Testis (tissue), 2 donors: ENCODE measurements at regions not wholly inside any gene's neighbourhood (a gene's known extent, or its start where the extent isn't known, plus 50 kb on each side); places are given as distances from the start of the nearest gene placed in this dataset.

Experiments used
- DNase-seq: peaks from one replicate; pipeline ENCODE4 v3.0.0-alpha.2; 2019
- H3K27ac ChIP-seq, 2 donors: fragments of 200-600 bp; sonication (generic); one replicate each; pipeline ENCODE4 v1.5.1; 2019
- H3K27me3 ChIP-seq: fragments of 200-600 bp; sonication (generic); one replicate; pipeline ENCODE4 v1.5.1; 2019
- H3K36me3 ChIP-seq: fragments of 200-600 bp; sonication (generic); one replicate; pipeline ENCODE4 v1.5.1; 2017; ENCODE audit warnings: low read depth; ENCODE audit errors: missing control alignments
- H3K4me1 ChIP-seq: fragments of 200-600 bp; sonication (generic); one replicate; pipeline ENCODE4 v1.5.1; 2019
- H3K4me3 ChIP-seq, 2 donors: fragments of 200-600 bp; sonication (generic); one replicate each; pipeline ENCODE4 v1.5.1; 2017 to 2019
- H3K9me3 ChIP-seq: fragments of 200-600 bp; sonication (generic); one replicate; pipeline ENCODE4 v1.5.1; 2017
- CTCF ChIP-seq, 3 experiments: fragments of 450-650 bp in 2 of 3; fragments of 200-600 bp in 1 of 3; sonication (generic) in 1 of 3; IDR thresholded peaks; one replicate each; pipeline ENCODE4 v1.5.1; 2016 to 2019; ENCODE audit warnings: antibody characterized with exemption in 3 of 3, mild to moderate bottlenecking in 2 of 3, moderate library complexity in 1 of 3
- POLR2A ChIP-seq: fragments of 450-650 bp; IDR thresholded peaks from one replicate; pipeline ENCODE4 v1.6.1; 2017; ENCODE audit warnings: antibody characterized with exemption, mild to moderate bottlenecking, moderate library complexity
- WGBS, 2 donors: methylation state at CpG; one replicate each; pipeline ENCODE4 v1.1.5; 2018; 5-methylcytosine and 5-hydroxymethylcytosine counted together
- intact Hi-C: fragments of 100-400 bp; cut with DNase I; formaldehyde crosslinking; loops from one replicate; pipeline ENCODE4 v1.15.1; 2023; ENCODE audit warnings: low total_unique reads

GRCh38 chr12:125794401-125794800 lies 729.2 kb downstream of the AACS start:
- no peaks in the 10 kb centered on the region for H3K9me3 ChIP-seq
- TF ChIP-seq CTCF (IDR thresholded peaks at IDR 0.05), result no peak
- TF ChIP-seq POLR2A, result no peak
- no peaks in the 10 kb centered on the region for H3K4me1 ChIP-seq
- 62 to 71% methylated on average over 3 of the region's 3 CpGs for WGBS, 2 donors
- no peak overlapping the region for H3K4me3 ChIP-seq
- H3K27ac ChIP-seq, result no peak overlapping the region
- H3K36me3 ChIP-seq, result no peaks in the 10 kb centered on the region
- H3K27me3 ChIP-seq, result no peaks in the 10 kb centered on the region
- intact Hi-C loops, result no loop called here
- no peak for DNase-seq

GRCh38 chr12:125797421-125798175 lies 732.4 kb downstream of the AACS start:
- 76 to 83% methylated on average over 4 of the region's 4 CpGs for WGBS, 2 donors
- H3K4me1 ChIP-seq, result no peaks in the 10 kb centered on the region
- TF ChIP-seq CTCF (IDR thresholded peaks at IDR 0.05), result no peak
- H3K4me3 ChIP-seq, result no peak overlapping the region
- no peaks in the 10 kb centered on the region for H3K27me3 ChIP-seq
- no peaks in the 10 kb centered on the region for H3K9me3 ChIP-seq
- no peak for DNase-seq
- no peak overlapping the region for H3K27ac ChIP-seq
- intact Hi-C loops, result no loop called here
- no peaks in the 10 kb centered on the region for H3K36me3 ChIP-seq

- no peaks in the 10 kb centered on the region for H3K36me3 ChIP-seq
- no peaks in the 10 kb centered on the region for H3K4me1 ChIP-seq
- DNase-seq, result no peak
- H3K27ac ChIP-seq, result no peak overlapping the region
- H3K4me3 ChIP-seq, result no peak overlapping the region
- TF ChIP-seq CTCF (IDR thresholded peaks at IDR 0.05) (no peak), POLR2A (no peak)
- 79 to 90% methylated on average over 7 of the region's 7 CpGs for WGBS, 2 donors
- intact Hi-C loops, result no loop called here
- no peaks in the 10 kb centered on the region for H3K9me3 ChIP-seq
- no peaks in the 10 kb centered on the region for H3K27me3 ChIP-seq
These were observed 739.4 kb downstream of the AACS start for GRCh38 chr12:125804660-125805059.

GRCh38 chr12:125824276-125824675 lies 759.0 kb downstream of the AACS start:
- no peak overlapping the region for H3K4me3 ChIP-seq
- no peak for DNase-seq

More at GRCh38 chr12:125824276-125824675, 759.0 kb downstream of the AACS start:
- TF ChIP-seq POLR2A, result no peak
- TF ChIP-seq CTCF (IDR thresholded peaks at IDR 0.05), result no peak
- Histone ChIP-seq H3K27ac (no peak overlapping the region), H3K36me3 (no peaks in the 10 kb centered on the region), H3K27me3 (no peaks in the 10 kb centered on the region), H3K9me3 (no peaks in the 10 kb centered on the region), H3K4me1 (no peaks in the 10 kb centered on the region)
- intact Hi-C loops, result no loop called here
- WGBS, 2 donors, result 80 to 92% methylated on average over 2 of the region's 2 CpGs
